HG02870 (cell line): ENCODE measurements at regions not wholly inside any gene's neighbourhood (a gene's known extent, or its start where the extent isn't known, plus 50 kb on each side); places are given as distances from the start of the nearest gene placed in this dataset.
A peak's percentile ranks its signal among the peaks of the same experiment; 100 is the strongest.
"Not testable (repeated sequence)": the region's sequence is repeated elsewhere in the genome, so short reads cannot be mapped to it uniquely, and the experiment has no call there.

Experiments used
- ATAC-seq: cut with Tn5 transposase; IDR thresholded peaks from one replicate; pipeline ENCODE4 v1.9.1; 2021; ENCODE audit warnings: mild to moderate bottlenecking, moderate library complexity; ENCODE audit not compliant: unreplicated experiment

- ATAC-seq = no peak
Measured at GRCh38 chr12:92062539-92063493, 82.8 kb downstream of the BTG1 start.

- ATAC-seq = no peak
Measured at GRCh38 chr12:92061061-92061460, 84.6 kb downstream of the BTG1 start.

- ATAC-seq = no peak
Measured at GRCh38 chr12:92059960-92060359, 85.7 kb downstream of the BTG1 start.

- no peak for ATAC-seq
Measured at GRCh38 chr12:92058664-92059063, 87.0 kb downstream of the BTG1 start.

GRCh38 chr12:92056756-92057155, 88.9 kb downstream of the BTG1 start:
- not testable (repeated sequence) for ATAC-seq

GRCh38 chr12:92056290-92056689, 89.4 kb downstream of the BTG1 start:
- no peak for ATAC-seq

GRCh38 chr12:92055877-92056276, 89.8 kb downstream of the BTG1 start:
- no peak for ATAC-seq

GRCh38 chr12:92051441-92051840, 94.2 kb downstream of the BTG1 start:
- ATAC-seq = no peak

GRCh38 chr12:92049403-92049802, 96.2 kb downstream of the BTG1 start:
- ATAC-seq = peak; percentile 66

- no peak for ATAC-seq
Measured at GRCh38 chr12:92047393-92047826, 98.2 kb downstream of the BTG1 start.

GRCh38 chr12:92046557-92047392, 98.9 kb downstream of the BTG1 start:
- ATAC-seq = no peak

GRCh38 chr12:92045852-92046251, 99.8 kb downstream of the BTG1 start:
- ATAC-seq = peak; percentile 31

- ATAC-seq = no peak
Measured at GRCh38 chr12:92044435-92044834, 101.2 kb downstream of the BTG1 start.

GRCh38 chr12:92042791-92043531, 102.7 kb downstream of the BTG1 start:
- ATAC-seq = no peak

- ATAC-seq = no peak
Measured at GRCh38 chr12:92041742-92042141, 103.9 kb downstream of the BTG1 start.

- ATAC-seq = no peak
Measured at GRCh38 chr12:92039046-92039445, 106.6 kb downstream of the BTG1 start.

- no peak for ATAC-seq
Measured at GRCh38 chr12:92038476-92038875, 107.2 kb downstream of the BTG1 start.

GRCh38 chr12:92036771-92037453, 108.7 kb downstream of the BTG1 start:
- ATAC-seq = no peak

- ATAC-seq = no peak
Measured at GRCh38 chr12:92036061-92036620, 109.5 kb downstream of the BTG1 start.

GRCh38 chr12:92035477-92035876, 110.2 kb downstream of the BTG1 start:
- peak; percentile 5 for ATAC-seq
